Neural cell (in vitro differentiated cells): ENCODE measurements at regions not wholly inside any gene's neighbourhood (a gene's known extent, or its start where the extent isn't known, plus 50 kb on each side); places are given as distances from the start of the nearest gene placed in this dataset.

Experiments
- H2AFZ ChIP-seq: fragments of 200-600, 300-800 bp; sonication (generic), shearing (Covaris generic); 2 replicates; pipeline ENCODE4 v1.6.0; 2014; ENCODE audit warnings: low read depth, mild to moderate bottlenecking, antibody characterized with exemption, low read length, moderate library complexity
- H3F3A ChIP-seq: fragments of 200-600 bp; shearing (Covaris generic); 2 replicates; pipeline ENCODE4 v1.6.1; 2016; ENCODE audit warnings: mild to moderate bottlenecking, moderate library complexity, mixed read lengths, antibody characterized with exemption, low read length; ENCODE audit not compliant: insufficient read depth, poor library complexity, severe bottlenecking
- H3K27ac ChIP-seq: fragments of 200-600, 300-800 bp; sonication (generic), shearing (Covaris generic); 2 replicates; pipeline ENCODE4 v1.5.1; 2014; ENCODE audit warnings: mild to moderate bottlenecking, low read length, moderate library complexity
- H3K27me3 ChIP-seq: fragments of 300-800, 200-600 bp; sonication (generic), shearing (Covaris generic); 2 replicates; pipeline ENCODE4 v1.6.0; 2014; ENCODE audit warnings: mild to moderate bottlenecking, low read depth, low read length, moderate library complexity; ENCODE audit not compliant: insufficient read depth
- H3K36me3 ChIP-seq: fragments of 300-800, 200-600 bp; sonication (generic), shearing (Covaris generic); 2 replicates; pipeline ENCODE4 v1.5.1; 2014; ENCODE audit warnings: mild to moderate bottlenecking, antibody characterized with exemption, low read length, moderate library complexity; ENCODE audit not compliant: insufficient read depth
- H3K4me2 ChIP-seq: fragments of 300-800, 200-600 bp; sonication (generic), shearing (Covaris generic); 2 replicates; pipeline ENCODE4 v1.6.0; 2014; ENCODE audit warnings: mild to moderate bottlenecking, low read length
- H3K4me3 ChIP-seq: fragments of 300-800, 200-600 bp; sonication (generic), shearing (Covaris generic); 2 replicates; pipeline ENCODE4 v1.5.1; 2014; ENCODE audit warnings: mild to moderate bottlenecking, low read length, moderate library complexity
- H3K79me2 ChIP-seq: fragments of 200-600 bp; shearing (Covaris generic); replicated peaks from 2 replicates; pipeline ENCODE4 v1.6.0; 2014; ENCODE audit warnings: mild to moderate bottlenecking, low read length, moderate library complexity; ENCODE audit not compliant: insufficient read depth
- H3K9ac ChIP-seq: fragments of 300-800, 200-600 bp; sonication (generic), shearing (Covaris generic); 2 replicates; pipeline ENCODE4 v1.6.1; 2016; ENCODE audit warnings: mild to moderate bottlenecking, low read length, mixed read lengths
- H3K9me2 ChIP-seq: fragments of 200-600 bp; shearing (Covaris generic); 2 replicates; pipeline ENCODE4 v1.6.1; 2016; ENCODE audit warnings: mild to moderate bottlenecking, low read length, mixed read lengths; ENCODE audit not compliant: insufficient read depth
- H3K9me3 ChIP-seq: fragments of 200-600, 300-800 bp; sonication (generic), shearing (Covaris generic); 2 replicates; pipeline ENCODE4 v1.6.1; 2016; ENCODE audit warnings: mild to moderate bottlenecking, mixed run types, low read length, moderate library complexity, mixed read lengths
- H4K20me1 ChIP-seq: fragments of 200-600 bp; shearing (Covaris generic); 2 replicates; pipeline ENCODE4 v1.6.1; 2016; ENCODE audit warnings: mild to moderate bottlenecking, mixed run types; ENCODE audit not compliant: insufficient read depth
- EP300 ChIP-seq: fragments of 450-650 bp; conservative IDR thresholded peaks from 2 replicates; pipeline ENCODE4 v1.6.1; 2014; ENCODE audit warnings: antibody characterized with exemption, mild to moderate bottlenecking, moderate library complexity; ENCODE audit not compliant: poor library complexity, severe bottlenecking
- EZH2 ChIP-seq: fragments of 200-600, 300-800 bp; shearing (Covaris generic), sonication (generic); IDR thresholded peaks from 2 replicates; pipeline ENCODE4 v1.6.1; 2014; ENCODE audit warnings: antibody characterized with exemption, low read length, borderline replicate concordance, mild to moderate bottlenecking; ENCODE audit not compliant: insufficient read depth, poor library complexity, severe bottlenecking
- MXI1 ChIP-seq: fragments of 450-650 bp; conservative IDR thresholded peaks from 2 replicates; pipeline ENCODE4 v1.6.1; 2014; ENCODE audit warnings: antibody characterized with exemption, mild to moderate bottlenecking; ENCODE audit not compliant: poor library complexity, severe bottlenecking
- POLR2AphosphoS5 ChIP-seq: IDR thresholded peaks from 2 replicates; pipeline ENCODE4 v1.6.1; 2012
- RAD21 ChIP-seq: fragments of 450-650 bp; conservative IDR thresholded peaks from 2 replicates; pipeline ENCODE4 v1.6.1; 2014; ENCODE audit warnings: antibody characterized with exemption, mild to moderate bottlenecking, moderate library complexity
- SMC3 ChIP-seq: fragments of 450-650 bp; conservative IDR thresholded peaks from 2 replicates; pipeline ENCODE4 v1.6.1; 2014; ENCODE audit warnings: antibody characterized with exemption, mild to moderate bottlenecking, moderate library complexity; ENCODE audit not compliant: poor library complexity
- TAF1 ChIP-seq: IDR thresholded peaks from 2 replicates; pipeline ENCODE4 v1.6.1; 2012; ENCODE audit warnings: low read depth
- TF ChIP-seq, protein P1 (sequence below): fragments of 450-650 bp; IDR thresholded peaks from 2 replicates; pipeline ENCODE4 v1.5.1; 2014; ENCODE audit warnings: antibody characterized with exemption, mild to moderate bottlenecking, moderate library complexity; ENCODE audit not compliant: poor library complexity, severe bottlenecking
- TF ChIP-seq, protein P2 (sequence below): IDR thresholded peaks from 2 replicates; pipeline ENCODE4 v1.6.1; 2012; ENCODE audit warnings: borderline replicate concordance

DNA sequence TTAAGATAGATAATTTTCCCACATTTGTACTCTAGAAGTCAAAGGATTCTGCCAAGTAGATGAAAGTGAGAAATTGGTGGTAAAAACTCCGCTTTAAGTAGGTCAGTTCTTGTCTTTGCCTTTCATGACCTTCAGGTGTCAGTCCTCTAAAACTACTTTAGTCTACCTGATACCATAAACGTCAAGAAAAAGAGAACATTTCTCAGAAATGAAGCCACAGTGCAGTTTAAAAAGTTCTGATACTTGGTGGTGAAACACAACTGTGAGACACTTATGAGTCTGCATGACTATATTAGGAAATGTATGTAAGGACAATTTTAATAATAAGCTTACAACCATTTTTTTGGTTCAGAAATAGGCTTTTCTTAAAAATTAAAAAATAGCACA lies 583.3 kb downstream of the SATB2 start:
- Histone ChIP-seq H3K4me3 (no peak overlapping the region), H3K4me2 (no peak overlapping the region), H3K9me2 (no peaks in the 10 kb centered on the region), H2AFZ (no peak overlapping the region), H3K27ac (no peak overlapping the region), H3K9me3 (no peaks in the 10 kb centered on the region), H3K9ac (no peak overlapping the region), H3K36me3 (no peaks in the 10 kb centered on the region), H3K27me3 (no peaks in the 10 kb centered on the region), H3F3A (no peaks in the 10 kb centered on the region), H4K20me1 (no peaks in the 10 kb centered on the region), H3K79me2 (no peaks in the 10 kb centered on the region)
- TF ChIP-seq EP300 (no peak), MXI1 (no peak), EZH2 (no peak), SMC3 (no peak), POLR2AphosphoS5 (no peak), TAF1 (no peak), RAD21 (no peak)
- TF ChIP-seq, protein P1, sequence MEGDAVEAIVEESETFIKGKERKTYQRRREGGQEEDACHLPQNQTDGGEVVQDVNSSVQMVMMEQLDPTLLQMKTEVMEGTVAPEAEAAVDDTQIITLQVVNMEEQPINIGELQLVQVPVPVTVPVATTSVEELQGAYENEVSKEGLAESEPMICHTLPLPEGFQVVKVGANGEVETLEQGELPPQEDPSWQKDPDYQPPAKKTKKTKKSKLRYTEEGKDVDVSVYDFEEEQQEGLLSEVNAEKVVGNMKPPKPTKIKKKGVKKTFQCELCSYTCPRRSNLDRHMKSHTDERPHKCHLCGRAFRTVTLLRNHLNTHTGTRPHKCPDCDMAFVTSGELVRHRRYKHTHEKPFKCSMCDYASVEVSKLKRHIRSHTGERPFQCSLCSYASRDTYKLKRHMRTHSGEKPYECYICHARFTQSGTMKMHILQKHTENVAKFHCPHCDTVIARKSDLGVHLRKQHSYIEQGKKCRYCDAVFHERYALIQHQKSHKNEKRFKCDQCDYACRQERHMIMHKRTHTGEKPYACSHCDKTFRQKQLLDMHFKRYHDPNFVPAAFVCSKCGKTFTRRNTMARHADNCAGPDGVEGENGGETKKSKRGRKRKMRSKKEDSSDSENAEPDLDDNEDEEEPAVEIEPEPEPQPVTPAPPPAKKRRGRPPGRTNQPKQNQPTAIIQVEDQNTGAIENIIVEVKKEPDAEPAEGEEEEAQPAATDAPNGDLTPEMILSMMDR: no peak
- TF ChIP-seq, protein P2, sequence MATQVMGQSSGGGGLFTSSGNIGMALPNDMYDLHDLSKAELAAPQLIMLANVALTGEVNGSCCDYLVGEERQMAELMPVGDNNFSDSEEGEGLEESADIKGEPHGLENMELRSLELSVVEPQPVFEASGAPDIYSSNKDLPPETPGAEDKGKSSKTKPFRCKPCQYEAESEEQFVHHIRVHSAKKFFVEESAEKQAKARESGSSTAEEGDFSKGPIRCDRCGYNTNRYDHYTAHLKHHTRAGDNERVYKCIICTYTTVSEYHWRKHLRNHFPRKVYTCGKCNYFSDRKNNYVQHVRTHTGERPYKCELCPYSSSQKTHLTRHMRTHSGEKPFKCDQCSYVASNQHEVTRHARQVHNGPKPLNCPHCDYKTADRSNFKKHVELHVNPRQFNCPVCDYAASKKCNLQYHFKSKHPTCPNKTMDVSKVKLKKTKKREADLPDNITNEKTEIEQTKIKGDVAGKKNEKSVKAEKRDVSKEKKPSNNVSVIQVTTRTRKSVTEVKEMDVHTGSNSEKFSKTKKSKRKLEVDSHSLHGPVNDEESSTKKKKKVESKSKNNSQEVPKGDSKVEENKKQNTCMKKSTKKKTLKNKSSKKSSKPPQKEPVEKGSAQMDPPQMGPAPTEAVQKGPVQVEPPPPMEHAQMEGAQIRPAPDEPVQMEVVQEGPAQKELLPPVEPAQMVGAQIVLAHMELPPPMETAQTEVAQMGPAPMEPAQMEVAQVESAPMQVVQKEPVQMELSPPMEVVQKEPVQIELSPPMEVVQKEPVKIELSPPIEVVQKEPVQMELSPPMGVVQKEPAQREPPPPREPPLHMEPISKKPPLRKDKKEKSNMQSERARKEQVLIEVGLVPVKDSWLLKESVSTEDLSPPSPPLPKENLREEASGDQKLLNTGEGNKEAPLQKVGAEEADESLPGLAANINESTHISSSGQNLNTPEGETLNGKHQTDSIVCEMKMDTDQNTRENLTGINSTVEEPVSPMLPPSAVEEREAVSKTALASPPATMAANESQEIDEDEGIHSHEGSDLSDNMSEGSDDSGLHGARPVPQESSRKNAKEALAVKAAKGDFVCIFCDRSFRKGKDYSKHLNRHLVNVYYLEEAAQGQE: no peak

DNA sequence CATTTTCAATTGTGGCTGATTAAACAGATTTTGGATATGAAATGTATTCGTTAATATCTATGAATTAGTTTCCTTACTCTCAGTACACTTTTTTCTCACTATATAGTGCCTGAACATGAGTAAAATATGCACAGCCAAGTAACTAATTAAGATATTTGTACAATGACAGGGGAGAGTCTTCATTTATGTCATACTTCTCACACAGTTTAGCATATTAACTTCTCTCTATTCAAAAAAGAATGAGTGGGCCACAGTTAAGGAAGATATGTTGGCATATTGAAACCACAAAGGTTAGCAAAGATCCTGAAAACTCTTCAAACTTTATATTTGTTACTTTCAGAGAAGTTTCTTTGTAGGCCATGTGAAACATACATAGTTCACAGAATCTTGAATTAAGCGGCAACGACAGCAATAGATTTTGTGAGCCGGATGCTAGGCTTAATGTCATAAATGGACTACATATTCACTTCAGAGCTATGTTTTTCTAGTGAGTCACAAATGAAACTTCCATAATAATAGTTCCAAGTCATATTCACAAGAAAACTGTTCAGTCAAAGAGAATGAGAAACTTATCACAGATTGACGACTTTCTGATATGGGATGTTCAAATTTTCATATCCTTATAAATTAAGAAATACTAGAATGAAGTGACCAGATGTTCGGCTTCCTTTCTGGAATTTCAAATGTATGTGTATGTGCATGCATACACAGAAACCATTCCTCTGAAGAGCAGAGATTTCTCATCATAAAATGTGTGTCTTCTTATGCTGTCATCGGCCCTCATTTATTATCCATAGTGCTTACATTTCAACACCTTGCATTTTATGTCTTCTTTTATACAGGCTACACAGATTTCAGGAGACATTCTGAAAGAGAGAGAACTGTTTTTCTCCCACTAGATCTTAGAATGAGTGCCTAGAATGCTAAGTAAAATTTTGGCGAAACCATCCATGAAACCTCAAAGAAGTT lies 584.0 kb downstream of the SATB2 start:
- Histone ChIP-seq H3K79me2 (no peaks in the 10 kb centered on the region), H2AFZ (no peak overlapping the region), H4K20me1 (no peaks in the 10 kb centered on the region), H3K27ac (no peak overlapping the region), H3K9me3 (no peaks in the 10 kb centered on the region), H3F3A (no peaks in the 10 kb centered on the region), H3K9me2 (no peaks in the 10 kb centered on the region), H3K9ac (no peak overlapping the region), H3K4me3 (no peak overlapping the region), H3K4me2 (no peak overlapping the region), H3K36me3 (no peaks in the 10 kb centered on the region), H3K27me3 (no peaks in the 10 kb centered on the region)
- TF ChIP-seq SMC3 (no peak), EZH2 (no peak)
